Inflammatory macrophage treated with lipopolysaccharide for 4 hours (primary cell): ENCODE measurements at regions not wholly inside any gene's neighbourhood (a gene's known extent, or its start where the extent isn't known, plus 50 kb on each side); places are given as distances from the start of the nearest gene placed in this dataset.
"Not testable (repeated sequence)": the region's sequence is repeated elsewhere in the genome, so short reads cannot be mapped to it uniquely, and the experiment has no call there.

Source experiments
- DNase-seq: peaks from one replicate; pipeline ENCODE4 v3.0.0-alpha.2; 2020

DNA sequence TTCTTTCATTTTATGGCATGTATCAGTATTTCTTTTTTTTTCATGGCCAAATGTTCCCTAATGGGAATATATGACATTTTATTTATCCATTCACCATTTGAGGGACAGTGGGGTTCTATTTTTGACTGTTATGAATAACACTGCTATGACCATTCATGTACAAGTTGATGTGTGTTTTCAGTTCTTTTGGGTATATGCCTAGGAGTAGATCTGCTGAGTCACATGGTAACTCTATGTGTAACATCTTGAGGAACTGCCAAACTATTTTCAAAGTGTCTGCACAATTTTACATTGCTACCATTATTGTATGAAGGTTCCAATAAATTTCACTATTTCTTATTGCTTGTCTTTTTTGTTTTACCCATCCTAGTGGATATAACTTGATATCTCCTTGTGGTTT is 223.0 kb downstream of the TANC2 start:
- DNase-seq, result peak; percentile 38

DNA sequence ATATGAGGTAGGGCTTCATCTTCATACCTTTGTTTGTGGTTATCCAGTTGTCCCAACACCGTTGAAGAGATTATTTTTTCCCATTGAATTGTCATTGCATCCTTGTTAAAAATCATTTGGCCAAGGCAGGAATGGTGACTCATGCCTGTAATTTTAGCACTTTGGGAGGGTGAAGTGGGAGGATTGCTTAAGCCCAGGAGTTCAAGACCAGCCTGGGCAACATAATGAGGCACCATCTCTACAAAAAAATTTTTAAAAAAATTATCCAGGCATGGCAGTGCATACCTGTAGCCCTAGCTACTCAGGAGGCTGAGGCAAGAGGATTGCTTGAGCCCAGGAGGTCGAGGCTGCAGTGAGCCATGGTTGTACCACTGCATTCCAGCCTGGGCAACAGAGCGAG is 223.9 kb downstream of the TANC2 start:
- no peak for DNase-seq

DNA sequence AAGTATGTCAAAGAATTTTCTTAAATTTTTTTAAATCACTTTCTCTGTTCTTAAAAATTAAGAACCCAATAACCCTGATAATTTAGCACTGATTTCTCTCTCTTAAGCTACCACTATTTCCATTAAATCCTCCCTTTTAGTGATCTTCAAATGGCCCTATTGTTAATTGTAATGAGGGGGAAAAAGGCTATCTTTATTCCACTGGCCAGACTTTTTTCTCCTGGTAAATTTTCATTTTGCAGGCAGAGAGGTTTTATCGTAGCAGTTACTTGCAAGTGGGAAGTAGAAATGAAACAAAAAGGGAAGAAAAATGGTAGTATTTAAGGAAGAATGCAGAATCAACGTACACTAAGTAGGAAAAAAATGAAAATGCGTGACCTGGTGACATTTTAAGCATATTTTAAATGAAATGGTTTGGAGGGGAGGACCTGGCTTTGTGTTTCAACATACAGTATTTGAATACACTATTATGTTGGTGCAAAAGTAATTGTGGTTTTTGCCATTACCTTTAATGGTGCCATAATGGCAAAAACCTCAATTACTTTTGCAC is 224.9 kb downstream of the TANC2 start:
- peak; percentile 54 for DNase-seq

DNA sequence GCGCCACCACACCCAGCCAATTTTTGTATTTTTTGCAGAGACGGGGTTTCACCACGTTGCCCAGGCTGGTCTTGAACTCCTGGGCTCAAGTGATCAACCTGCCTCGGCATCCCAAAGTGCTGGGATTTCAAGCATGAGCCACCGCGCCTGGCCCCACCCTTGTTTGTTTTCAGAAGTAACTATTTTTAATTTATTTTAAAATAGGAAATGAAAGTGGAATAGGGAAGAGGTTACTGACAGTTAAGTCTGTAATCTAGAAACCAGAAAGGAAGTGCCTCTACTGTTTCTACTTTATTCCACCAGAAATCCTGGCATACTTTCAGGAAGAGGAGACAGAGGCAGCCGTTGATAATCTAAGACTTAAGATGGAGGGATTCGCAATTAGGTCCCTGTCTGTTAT is 225.6 kb downstream of the TANC2 start:
- DNase-seq, result peak; percentile 86

DNA sequence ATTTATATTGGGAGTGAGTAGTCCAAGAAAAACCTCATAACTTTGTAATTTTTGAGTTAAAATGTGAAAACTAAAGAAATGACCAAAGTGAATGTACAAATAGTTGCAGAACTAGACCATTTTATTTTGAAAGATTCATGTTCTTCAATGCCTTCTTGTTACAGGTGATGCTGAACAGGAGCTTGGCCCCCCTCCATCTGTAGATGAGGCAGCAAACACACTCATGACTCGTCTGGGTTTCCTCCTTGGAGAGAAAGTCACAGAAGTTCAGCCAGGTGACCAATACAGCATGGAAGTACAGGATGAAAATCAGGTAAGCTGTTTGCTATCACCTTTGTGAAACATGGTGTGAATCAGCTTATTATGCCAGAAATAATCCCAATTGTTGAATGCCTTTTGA is 227.8 kb downstream of the TANC2 start:
- DNase-seq, result no peak

DNA sequence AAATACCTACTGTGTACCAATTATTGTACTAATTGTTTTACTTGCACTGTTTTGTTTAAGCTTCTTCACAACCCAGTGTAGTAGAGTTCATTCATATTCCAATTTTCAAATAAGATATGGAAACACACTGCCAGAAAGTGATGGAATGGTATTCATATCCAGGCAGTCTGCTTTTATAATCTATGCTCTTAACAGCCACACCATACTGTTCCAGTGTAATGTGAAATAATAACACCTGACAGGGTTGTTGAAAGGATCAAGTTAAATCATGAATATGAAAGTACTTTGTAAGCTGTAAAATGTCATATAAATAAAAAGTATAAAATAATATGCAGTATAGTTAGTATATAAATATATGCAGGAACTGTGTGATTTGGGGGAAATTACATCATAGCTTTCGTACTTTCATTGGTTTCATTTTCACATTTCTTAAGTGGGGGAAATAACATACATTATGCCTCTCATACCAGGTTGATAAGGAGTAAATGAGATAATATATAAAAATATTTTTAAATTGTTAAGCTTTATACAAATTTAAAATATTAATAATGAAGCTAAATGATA is 230.8 kb downstream of the TANC2 start:
- DNase-seq, result peak; percentile 66

DNA sequence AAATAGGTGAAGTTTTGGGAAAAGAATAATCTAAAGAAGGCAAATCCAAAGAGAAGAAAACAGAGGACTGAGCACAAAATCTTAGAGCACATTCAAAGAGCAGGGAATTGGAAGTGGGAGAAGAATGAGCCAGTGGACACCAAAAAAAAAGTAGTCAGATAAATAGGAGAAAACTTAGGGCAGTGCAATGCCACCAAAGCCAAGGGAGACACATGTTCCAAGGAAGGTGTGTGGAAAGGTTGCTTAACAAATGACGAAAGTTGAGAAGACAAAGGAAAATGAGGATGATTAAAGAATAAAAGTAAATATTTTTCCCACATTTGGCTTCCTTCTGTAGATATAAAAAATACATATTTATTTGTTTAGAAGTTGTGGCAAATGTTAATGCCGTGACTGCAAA is 237.6 kb downstream of the TANC2 start:
- no peak for DNase-seq

DNA sequence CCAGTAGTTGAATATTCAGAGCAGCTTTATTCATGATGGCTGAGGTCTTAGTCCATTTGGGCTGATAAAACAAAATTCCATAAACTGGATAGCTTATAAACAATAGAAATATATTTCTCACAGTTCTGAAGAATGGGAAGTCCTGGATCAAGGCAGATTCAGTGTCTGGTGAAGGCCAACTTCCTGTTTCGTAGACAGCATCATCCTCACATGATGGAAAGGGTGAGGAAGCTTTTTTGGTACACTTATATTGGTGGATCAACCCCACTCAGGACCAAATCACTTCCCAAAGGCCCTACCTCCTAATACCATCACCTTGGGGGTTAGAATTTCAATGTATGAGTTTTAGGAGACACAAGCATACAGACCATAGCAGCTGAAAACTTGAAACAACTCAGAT is 224.2 kb downstream of the CYB561 start:
- DNase-seq, result peak; percentile 93

DNA sequence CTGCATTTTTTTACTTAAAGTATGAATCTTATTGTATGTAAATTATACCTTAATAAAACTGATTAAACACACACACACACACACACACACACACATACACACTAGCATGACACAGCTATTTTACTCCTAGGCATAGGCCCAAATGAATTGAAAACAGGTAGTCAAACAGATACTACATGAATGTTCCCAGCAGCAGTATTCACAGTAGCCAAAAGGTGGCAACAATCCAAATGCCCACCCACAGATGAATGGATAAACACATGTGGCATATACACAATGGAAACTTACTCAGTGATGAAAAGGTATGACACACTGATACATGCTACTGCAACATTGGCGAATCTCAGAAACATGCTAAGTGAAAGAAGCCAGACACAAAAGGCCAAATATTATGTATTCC is 223.5 kb downstream of the CYB561 start:
- DNase-seq, result peak; percentile 49

DNA sequence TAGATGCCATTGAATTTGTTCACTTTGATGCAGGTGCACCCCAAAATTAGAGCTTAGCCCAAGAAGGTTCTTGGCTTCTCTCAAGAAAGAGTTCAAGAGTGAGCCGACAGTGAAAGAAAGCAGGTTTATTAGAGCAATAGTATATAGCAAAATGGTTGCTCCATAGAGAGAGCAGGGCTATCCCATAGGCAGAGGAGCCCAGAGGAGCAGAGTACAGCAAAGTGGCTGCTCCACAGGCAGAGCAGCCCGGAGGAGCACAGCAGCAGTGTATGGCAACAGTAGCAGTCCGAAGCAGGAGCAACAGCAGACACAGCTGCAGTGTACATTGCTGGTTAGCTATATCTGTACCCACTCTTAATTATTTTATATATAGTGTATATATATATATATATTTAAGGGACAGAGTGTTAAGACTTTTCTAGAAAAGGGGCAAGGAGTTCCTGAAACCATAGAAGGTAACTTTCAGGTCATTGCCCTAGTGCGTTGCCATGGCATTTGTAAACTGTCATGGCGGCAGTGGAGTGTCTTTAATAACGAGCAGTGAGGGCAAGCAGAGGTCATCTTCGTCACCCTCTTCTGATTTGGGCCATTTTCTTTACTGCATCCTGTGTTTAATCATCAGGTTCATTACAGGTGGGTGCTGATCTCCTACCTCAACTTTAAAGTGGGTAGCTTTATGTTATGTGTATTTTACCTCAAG is 222.7 kb downstream of the CYB561 start:
- no peak for DNase-seq

DNA sequence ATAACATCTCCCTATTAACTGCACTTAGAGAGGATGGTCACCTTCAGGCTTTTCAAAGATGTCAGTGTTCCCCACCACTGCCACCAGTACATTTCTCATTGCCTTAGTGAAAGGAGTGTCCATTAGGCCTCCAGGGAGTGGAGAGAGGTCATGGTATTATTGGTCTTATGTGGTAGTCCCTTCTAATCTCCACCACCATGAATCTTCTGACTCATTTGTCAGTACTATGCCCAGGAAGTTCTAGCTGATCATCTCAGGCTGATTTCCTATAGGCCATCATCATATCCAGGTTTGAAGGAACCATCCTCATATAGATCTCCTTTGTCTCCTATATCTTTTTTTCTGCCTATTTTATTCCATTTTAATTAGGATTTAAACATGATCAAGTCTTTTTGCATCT is 221.5 kb downstream of the CYB561 start:
- no peak for DNase-seq

DNA sequence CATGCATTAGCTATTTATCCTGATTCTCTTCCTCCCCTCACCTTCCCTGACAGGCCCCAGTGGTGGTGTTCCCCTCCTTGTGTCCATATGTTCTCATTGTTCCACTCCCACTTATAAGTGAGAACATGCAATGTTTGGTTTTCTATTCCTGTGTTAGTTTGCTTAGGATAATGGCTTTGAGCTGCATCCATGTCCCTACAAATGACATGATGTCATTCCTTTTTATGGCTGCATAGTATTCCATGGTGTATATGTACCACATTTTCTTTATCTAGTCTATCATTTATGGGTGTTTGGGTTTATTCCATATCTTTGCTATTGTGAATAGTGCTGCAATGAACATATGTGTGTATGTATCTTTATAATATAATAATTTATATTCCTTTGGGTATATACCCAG is 219.4 kb downstream of the CYB561 start:
- DNase-seq, result not testable (repeated sequence)

DNA sequence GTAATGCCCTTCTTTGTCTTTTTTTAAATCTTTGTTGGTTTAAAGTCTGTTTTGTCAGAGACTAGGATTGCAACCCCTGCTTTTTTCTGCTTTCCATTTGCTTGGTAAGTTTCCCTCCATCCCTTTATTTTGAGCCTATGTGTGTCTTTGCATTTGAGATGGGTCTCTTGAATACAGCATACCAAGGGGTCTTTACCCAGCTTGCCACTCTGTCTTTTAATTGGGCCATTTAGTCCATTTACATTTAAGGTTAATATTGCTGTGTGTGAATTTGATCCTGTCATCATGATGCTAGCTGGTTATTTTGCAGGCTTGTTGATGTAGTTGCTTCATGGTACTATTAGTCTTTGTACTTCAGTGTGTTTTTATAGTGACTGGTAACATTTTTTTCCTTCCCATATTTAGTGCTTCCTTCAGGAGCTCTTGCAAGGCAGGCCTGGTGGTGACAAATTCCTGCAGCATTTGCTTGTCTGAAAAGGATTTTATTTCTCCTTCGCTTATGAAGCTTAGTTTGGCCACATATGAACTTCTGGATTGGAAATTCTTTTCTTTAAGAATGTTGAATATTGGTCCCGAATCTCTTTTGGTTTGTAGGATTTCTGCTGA is 215.0 kb downstream of the CYB561 start:
- not testable (repeated sequence) for DNase-seq

DNA sequence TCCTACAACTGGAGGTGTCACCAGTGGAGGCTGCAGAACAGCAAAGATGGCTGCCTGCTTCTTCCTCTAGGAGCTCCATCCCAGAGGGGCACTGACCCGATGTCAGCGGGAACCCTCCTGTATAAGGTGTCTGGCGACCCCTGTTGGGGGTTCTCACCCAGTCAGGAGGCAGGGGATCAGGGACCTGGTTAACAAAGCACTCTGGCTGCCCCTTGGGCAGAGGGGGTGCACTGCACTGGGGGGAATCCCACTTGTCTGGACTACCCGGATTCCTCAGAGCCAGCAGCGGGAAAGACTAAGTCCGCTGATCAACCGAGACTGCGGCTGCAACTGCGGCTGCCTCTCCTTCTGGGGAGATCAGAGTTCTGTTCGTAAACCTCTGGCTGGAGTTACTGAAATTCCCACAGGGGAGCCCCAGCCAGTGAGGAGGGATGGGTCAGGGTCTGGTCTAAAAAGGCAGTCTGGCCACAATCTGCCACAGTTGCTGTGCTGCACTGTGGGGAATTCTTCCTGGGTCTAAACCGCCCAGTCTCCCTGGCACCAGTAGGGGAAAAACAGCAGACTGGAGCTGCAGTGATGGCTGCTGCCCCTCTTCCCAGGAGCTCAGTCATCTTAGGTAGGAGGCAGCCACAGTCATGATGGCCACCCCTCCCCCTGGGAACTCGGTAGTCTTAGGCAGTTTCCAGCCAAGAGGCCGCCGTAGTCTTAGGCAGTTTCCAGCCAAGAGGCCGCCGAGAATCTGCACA is 213.4 kb downstream of the CYB561 start:
- no peak for DNase-seq

DNA sequence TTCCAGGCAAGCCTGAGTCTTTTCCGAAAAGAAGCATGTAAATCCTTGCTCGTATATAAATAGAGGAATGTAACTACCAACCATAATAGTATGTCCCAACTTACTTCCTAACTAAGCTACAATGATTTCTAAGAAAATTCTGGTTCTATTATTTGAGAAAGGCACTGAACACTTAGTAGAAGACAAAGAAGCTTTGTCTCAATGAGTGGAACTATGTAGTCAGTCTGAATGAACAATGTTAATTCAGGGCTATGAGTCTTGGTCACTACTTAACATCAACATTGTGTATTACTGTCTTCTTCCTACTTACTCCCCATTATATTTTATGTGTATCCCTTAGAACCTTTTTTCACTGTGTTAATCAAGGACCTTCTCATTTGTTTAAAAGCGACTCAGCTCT is 206.0 kb downstream of the CYB561 start:
- no peak for DNase-seq

DNA sequence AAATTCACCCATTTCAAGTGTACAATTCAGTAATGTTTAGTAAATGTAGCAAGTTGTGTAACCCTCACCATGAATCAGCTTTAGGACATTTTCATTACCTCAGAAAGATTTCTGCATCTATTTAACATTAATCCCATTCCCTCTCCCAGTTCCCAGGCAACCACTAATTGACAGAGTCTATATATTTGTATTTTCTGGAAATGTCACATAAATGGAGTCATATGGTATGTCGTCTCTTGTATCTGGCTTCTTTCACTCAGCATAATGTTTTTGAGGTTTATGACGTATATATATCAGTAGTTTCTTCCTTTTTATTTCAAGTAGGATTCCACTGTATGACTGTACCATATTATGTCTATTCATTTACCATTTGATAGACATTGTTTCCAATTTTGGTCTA is 199.8 kb downstream of the CYB561 start:
- DNase-seq, result peak; percentile 21

DNA sequence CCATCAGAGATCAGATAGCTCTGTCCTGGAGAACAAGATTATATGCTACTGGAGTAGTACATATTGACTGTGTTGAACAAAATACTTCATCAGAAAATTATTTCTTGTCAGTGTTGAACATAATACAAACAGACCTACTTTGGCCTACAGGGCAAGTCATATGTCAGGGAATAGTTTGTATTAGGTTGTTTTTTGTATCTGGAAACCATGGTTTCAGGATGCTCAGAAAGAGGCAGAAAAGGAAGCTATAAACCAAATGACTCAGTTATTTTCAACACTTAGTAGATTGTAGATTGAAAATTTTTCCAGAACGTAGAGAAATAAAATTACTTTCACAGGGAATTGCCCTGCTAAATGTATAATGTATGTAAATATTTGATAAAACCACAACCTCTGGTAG is 198.4 kb downstream of the CYB561 start:
- no peak for DNase-seq

DNA sequence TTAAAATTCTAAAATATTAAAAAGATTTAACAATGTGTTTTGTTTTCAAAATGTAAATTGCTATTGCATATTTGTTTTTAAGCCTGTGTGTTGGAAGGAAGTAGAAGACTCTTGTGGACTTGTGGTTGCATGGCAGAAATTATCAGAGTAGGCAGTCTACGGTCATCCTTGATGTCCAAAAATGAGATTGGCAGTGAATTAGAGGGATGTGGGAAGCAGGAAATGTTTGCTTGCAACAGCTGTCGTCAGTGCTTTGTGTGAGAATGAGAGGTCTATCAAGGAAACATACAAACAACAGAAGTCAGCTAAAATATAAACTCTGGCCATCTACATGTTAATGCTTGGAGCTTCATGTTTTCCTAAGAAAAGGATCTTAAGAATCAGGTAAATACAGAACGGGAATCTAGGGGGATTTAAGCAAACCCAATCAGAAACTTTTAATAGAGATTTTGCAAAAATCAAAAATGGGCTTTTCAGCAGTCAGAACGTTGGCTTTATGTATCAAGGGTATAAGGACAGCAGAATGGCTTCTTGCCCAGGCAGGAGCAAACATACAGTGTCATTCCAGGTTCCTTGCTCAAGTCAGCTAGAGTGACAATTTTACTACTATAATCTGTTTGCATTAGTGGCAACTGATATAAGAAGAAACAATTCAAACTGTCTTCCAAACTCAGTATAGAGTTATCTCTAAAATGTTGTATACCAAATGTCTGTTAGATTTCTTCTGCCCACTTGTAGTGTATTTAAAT is 196.7 kb downstream of the CYB561 start:
- peak; percentile 41 for DNase-seq

DNA sequence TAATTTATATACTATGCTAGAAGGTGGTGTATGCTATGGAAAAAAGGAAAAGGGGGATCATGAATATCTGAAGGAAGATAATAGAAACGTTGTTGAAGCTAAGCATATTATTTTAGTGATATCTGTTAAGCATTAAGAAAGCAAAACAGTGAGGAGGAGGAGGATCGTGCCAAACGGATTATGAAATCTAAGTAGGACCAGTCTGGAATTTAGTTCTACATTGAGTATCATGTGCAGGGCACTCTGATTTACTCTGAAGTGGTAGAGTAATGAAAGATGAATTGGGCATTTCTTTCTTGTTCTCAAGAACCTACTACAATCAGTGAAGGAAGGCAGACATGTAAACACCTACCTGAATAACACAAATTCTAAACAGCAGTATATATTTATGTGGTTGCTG is 195.3 kb downstream of the CYB561 start:
- DNase-seq, result no peak

DNA sequence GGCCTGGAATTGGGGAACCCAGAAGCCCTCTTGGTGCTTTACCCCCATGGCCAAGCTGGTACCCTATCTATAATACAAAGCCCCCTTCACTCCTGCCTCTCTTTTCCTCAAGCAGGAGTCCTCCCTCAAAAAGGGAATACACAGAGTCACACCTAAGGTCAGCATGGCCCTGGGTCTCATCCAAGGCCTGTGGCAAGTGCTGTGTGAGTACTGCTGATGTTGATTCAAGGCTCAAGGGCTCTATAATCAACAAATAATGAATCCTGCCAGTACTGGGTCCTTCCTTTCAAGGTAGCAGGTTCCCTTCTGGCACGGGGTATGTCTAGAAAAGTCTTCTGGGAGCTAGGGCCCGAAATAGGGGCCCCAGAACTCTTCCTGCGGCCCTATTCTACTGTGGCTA is 187.3 kb downstream of the CYB561 start:
- DNase-seq, result no peak

DNA sequence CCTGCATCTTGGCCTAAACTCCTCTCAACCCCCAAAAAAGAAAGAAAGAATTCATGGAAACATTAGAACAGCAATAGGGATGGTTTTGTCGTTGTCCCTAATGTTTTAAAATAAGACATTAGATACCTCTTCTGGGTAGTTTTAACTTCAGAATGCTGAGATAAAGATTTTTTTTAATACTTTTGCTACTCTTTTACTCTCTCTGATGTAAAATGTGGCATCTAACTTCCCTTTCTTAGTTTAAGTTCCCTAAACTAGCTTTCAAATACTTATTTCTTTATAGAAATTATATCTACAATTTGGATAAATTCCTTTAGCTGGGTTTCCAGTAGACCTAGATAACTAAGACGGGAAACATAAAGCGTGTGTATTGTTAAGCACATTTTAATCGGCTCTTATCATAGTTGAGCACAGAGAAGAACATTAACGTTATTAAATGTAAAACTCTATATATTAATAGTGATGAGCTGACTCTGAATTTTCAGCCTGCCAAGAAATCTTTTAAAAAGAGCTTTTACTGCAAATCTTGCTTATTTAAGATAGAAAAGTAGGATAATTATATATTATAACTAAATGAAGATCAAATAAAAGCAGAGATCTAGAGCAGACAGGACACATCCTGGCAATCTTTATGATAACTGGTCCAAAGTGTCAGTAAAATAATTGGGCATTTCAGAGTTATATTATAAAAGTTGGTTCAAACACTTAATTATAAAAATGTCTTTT is 183.2 kb downstream of the CYB561 start:
- DNase-seq, result peak; percentile 35

DNA sequence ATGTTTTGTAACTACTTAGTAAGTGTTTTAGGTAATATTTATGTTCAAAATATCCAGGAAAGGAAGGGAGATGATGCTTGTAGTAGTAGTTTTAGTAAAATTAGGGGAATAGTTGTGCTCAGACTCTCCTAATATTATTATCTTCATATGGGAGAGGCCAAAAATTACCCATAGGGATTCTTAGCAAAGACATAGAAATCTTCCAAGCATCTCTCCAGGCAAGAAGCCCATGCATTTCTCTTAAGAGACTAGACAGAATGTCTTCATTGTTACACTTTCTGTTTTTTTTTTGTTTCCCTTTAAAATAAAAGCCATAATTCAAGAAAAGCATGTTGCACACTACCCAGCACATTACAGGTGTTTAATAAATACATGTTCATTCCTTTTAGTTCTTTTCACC is 180.6 kb downstream of the CYB561 start:
- no peak for DNase-seq
